Mesenchymal stem cell (in vitro differentiated cells and primary cell): ENCODE measurements at regions not wholly inside any gene's neighbourhood (a gene's known extent, or its start where the extent isn't known, plus 50 kb on each side); places are given as distances from the start of the nearest gene placed in this dataset.

Experiments used
- DNase-seq: peaks from one replicate; pipeline ENCODE4 v3.0.0-alpha.2; 2013
- H2AFZ ChIP-seq: one replicate; pipeline ENCODE4 v1.6.1; 2013; ENCODE audit warnings: low read depth, mild to moderate bottlenecking, control low read depth, inconsistent platforms, low read length, moderate library complexity
- H2AK5ac ChIP-seq: 2 replicates; pipeline ENCODE4 v1.6.1; 2013; ENCODE audit warnings: low read length, moderate library complexity, mild to moderate bottlenecking, inconsistent platforms; ENCODE audit not compliant: severe bottlenecking
- H2BK120ac ChIP-seq: one replicate; pipeline ENCODE4 v1.6.1; 2013; ENCODE audit warnings: low read depth, mild to moderate bottlenecking, inconsistent platforms, low read length, moderate library complexity
- H2BK12ac ChIP-seq, 2 experiments: one replicate each; pipeline ENCODE4 v1.6.1; 2013; ENCODE audit warnings: inconsistent platforms in 2 of 2, low read length in 2 of 2, mild to moderate bottlenecking in 2 of 2, moderate library complexity in 2 of 2, control low read depth in 1 of 2
- H2BK15ac ChIP-seq: one replicate; pipeline ENCODE4 v1.6.1; 2013; ENCODE audit warnings: mild to moderate bottlenecking, low read depth, inconsistent platforms; ENCODE audit not compliant: poor library complexity, severe bottlenecking
- H2BK5ac ChIP-seq: 2 replicates; pipeline ENCODE4 v1.6.1; 2013; ENCODE audit warnings: low read depth, mild to moderate bottlenecking, low read length, control low read depth, inconsistent platforms; ENCODE audit not compliant: poor library complexity, severe bottlenecking
- H3K14ac ChIP-seq, 2 experiments: one replicate each; pipeline ENCODE4 v1.6.1; 2013; ENCODE audit warnings: inconsistent platforms in 2 of 2, low read length in 2 of 2, control low read depth in 1 of 2, mild to moderate bottlenecking in 1 of 2, moderate library complexity in 1 of 2
- H3K18ac ChIP-seq, 2 experiments: one replicate each; pipeline ENCODE4 v1.6.1; 2013; ENCODE audit warnings: inconsistent platforms in 2 of 2, low read length in 2 of 2, control low read depth in 1 of 2, low read depth in 1 of 2, mild to moderate bottlenecking in 1 of 2
- H3K23ac ChIP-seq, 2 experiments: one replicate each; pipeline ENCODE4 v1.6.1; 2013; ENCODE audit warnings: inconsistent platforms in 2 of 2, low read length in 2 of 2, mild to moderate bottlenecking in 2 of 2, moderate library complexity in 2 of 2, control low read depth in 1 of 2
- H3K27ac ChIP-seq: 2 replicates; pipeline ENCODE4 v1.5.1; 2013; ENCODE audit warnings: mild to moderate bottlenecking, moderate library complexity, low read length, control low read depth, inconsistent platforms; ENCODE audit not compliant: poor library complexity, severe bottlenecking
- H3K27me3 ChIP-seq, 2 experiments: 2 replicates each; pipeline versions ENCODE4 v1.6.1 to v1.7.0; 2013; ENCODE audit warnings: low read length in 2 of 2, mild to moderate bottlenecking in 2 of 2, moderate library complexity in 2 of 2, control low read depth in 1 of 2, inconsistent platforms in 1 of 2; ENCODE audit not compliant: control insufficient read depth in 1 of 2, insufficient read depth in 1 of 2
- H3K36me3 ChIP-seq, 2 experiments: 2 replicates each; pipeline versions ENCODE4 v1.6.1 to v1.7.0; 2013; ENCODE audit warnings: low read length in 2 of 2, control low read depth in 1 of 2, inconsistent platforms in 1 of 2, low read depth in 1 of 2, mild to moderate bottlenecking in 1 of 2; ENCODE audit not compliant: insufficient read depth in 2 of 2, control insufficient read depth in 1 of 2
- H3K4ac ChIP-seq, 2 experiments: one replicate each; pipeline ENCODE4 v1.6.1; 2013; ENCODE audit warnings: inconsistent platforms in 2 of 2, low read length in 2 of 2, mild to moderate bottlenecking in 2 of 2, moderate library complexity in 2 of 2, control low read depth in 1 of 2, low read depth in 1 of 2
- H3K4me1 ChIP-seq: 2 replicates; pipeline ENCODE4 v1.6.1; 2013; ENCODE audit warnings: low read depth, low read length, control low read depth; ENCODE audit not compliant: control insufficient read depth, insufficient read depth
- H3K4me2 ChIP-seq: 2 replicates; pipeline ENCODE4 v1.6.1; 2013; ENCODE audit warnings: low read length, mild to moderate bottlenecking, inconsistent platforms; ENCODE audit not compliant: poor library complexity, severe bottlenecking
- H3K4me3 ChIP-seq, 2 experiments: 2 replicates each; pipeline versions ENCODE4 v1.5.1 to v1.7.0; 2013; ENCODE audit warnings: low read length in 2 of 2, mild to moderate bottlenecking in 2 of 2, control low read depth in 1 of 2, low read depth in 1 of 2; ENCODE audit not compliant: insufficient read depth in 1 of 2
- H3K79me1 ChIP-seq: replicated peaks from 2 replicates; pipeline ENCODE4 v1.6.1; 2013; ENCODE audit warnings: mild to moderate bottlenecking, control low read depth, low read length, inconsistent platforms; ENCODE audit not compliant: poor library complexity, severe bottlenecking
- H3K9ac ChIP-seq: 2 replicates; pipeline ENCODE4 v1.7.0; 2013; ENCODE audit warnings: mild to moderate bottlenecking, low read length, moderate library complexity
- H3K9me3 ChIP-seq: 2 replicates; pipeline ENCODE4 v1.7.0; 2013; ENCODE audit warnings: mild to moderate bottlenecking, low read length; ENCODE audit not compliant: control insufficient read depth
- H4K8ac ChIP-seq: one replicate; pipeline ENCODE4 v1.6.1; 2013; ENCODE audit warnings: inconsistent platforms, mild to moderate bottlenecking, low read length, moderate library complexity
- H4K91ac ChIP-seq: one replicate; pipeline ENCODE4 v1.6.1; 2013; ENCODE audit warnings: mild to moderate bottlenecking, low read length, inconsistent platforms
- WGBS: methylation state at CpG from one replicate; pipeline ENCODE4 v1.1.7; 2013; ENCODE audit warnings: mixed read lengths; 5-methylcytosine and 5-hydroxymethylcytosine counted together

DNA sequence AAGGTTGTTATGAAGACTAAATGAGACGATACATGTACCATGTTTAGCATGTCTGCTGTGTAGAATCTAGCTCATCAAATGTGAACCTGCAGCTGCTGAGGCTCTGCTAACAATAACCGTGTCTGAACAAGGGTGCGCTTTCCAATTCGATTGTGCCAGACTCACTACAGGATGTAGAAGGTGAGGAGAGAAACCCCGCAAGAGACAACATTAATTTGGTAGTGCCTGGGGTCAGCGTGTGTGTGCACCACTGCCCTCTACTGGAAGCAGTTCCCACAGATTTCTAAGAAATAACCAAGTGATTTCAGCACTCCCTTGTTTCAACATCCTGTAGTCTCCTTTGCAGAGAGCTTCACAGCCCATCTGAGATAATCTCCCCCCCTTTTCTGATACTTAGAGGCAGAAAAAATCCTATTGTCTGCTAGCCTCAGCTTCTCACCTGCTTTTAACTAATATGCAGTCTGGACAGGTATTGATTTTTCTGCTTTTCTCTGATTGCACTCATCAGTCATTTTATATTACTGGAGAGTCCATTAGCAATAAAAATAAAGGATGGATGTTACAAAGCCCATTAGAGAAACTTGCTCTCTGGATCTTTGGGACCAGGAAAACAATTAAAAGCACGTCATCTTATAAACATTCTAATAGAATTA is 96.7 kb upstream of the BACH2 start:
- DNase-seq: peak; percentile 65
- Histone ChIP-seq H3K9me3 (no peaks in the 10 kb centered on the region), H3K4me1 (no peaks in the 10 kb centered on the region), H3K4ac (no peak overlapping the region), H2AK5ac (no peak overlapping the region), H3K23ac (no peak overlapping the region), H2AFZ (no peak overlapping the region), H4K8ac (no peak overlapping the region), H2BK120ac (no peak overlapping the region), H3K14ac (no peak overlapping the region), H3K4me2 (no peak overlapping the region), H3K4me3 (no peak overlapping the region), H3K79me1 (no peaks in the 10 kb centered on the region), H3K27ac (no peak overlapping the region), H3K27me3 (peaks cover 18 to 20% of the 10 kb centered on the region in 2 experiments), H4K91ac (no peak overlapping the region), H3K18ac (no peak overlapping the region), H2BK15ac (no peak overlapping the region), H3K9ac (no peak overlapping the region), H2BK12ac (no peak overlapping the region), H2BK5ac (no peak overlapping the region), H3K36me3 (no peaks in the 10 kb centered on the region)
- WGBS: 46% methylated on average over 6 of the region's 7 CpGs

DNA sequence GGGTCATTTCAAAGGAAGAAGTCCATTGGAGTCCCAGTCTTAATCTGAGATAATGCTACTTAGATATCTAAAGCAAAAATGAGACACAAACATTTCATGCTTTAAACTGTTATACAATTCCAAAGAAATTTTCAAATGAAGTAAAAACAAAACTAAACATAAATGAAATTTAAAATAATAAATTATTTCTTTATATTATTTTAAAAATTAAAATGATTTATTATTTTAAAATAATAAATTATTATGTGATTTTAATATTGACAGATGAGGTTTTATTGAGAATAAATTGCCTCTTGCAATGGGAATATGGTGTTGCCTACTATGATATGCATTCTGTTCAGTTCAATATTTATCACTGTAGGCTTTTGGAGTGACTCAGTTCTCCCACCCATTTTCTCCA is 93.7 kb upstream of the BACH2 start:
- H3K9me3 ChIP-seq: no peaks in the 10 kb centered on the region
- no peak overlapping the region for H3K9ac ChIP-seq
- no peak overlapping the region for H2BK120ac ChIP-seq
- H3K4me3 ChIP-seq: no peak overlapping the region
- peaks cover 5 to 8% of the 10 kb centered on the region in 2 experiments for H3K27me3 ChIP-seq
- H2BK15ac ChIP-seq: no peak overlapping the region
- H3K36me3 ChIP-seq: no peaks in the 10 kb centered on the region
- H4K8ac ChIP-seq: no peak overlapping the region
- no peak overlapping the region for H3K4ac ChIP-seq
- no peak overlapping the region for H2AK5ac ChIP-seq
- no peak overlapping the region for H2BK12ac ChIP-seq
- no peaks in the 10 kb centered on the region for H3K79me1 ChIP-seq
- no peak overlapping the region for H3K14ac ChIP-seq
- H3K27ac ChIP-seq: no peak overlapping the region
- H3K18ac ChIP-seq: no peak overlapping the region
- no peak overlapping the region for H4K91ac ChIP-seq
- H2AFZ ChIP-seq: no peak overlapping the region
- no peak for DNase-seq
- no peak overlapping the region for H3K23ac ChIP-seq
- H3K4me2 ChIP-seq: no peak overlapping the region
- no peak overlapping the region for H2BK5ac ChIP-seq
- peaks cover 2% of the 10 kb centered on the region for H3K4me1 ChIP-seq

DNA sequence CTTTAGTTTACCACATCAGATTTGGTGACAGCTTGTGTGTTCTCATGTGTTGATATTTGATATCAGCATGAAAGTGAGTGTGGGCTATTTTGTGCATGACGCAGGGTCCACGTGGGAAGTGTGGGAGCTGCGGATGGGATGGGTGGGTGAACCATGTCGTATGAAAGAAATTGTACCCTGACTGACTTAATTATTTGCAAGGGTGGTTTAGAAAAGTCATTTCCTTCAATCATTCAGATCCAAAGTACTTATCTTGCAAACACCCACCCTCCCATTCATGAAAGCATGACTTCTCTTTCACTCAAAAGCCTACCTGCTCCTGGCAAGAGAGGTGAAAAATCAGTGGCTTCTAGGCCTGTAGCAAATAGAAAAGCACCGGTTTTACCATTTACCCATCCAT is 91.8 kb upstream of the BACH2 start:
- Histone ChIP-seq H2AK5ac (no peak overlapping the region), H2BK15ac (no peak overlapping the region), H2BK120ac (no peak overlapping the region), H3K9ac (no peak overlapping the region), H3K4me3 (no peak overlapping the region), H4K91ac (no peak overlapping the region), H4K8ac (no peak overlapping the region), H2BK12ac (no peak overlapping the region), H3K14ac (no peak overlapping the region), H3K27ac (no peak overlapping the region), H3K18ac (no peak overlapping the region), H3K9me3 (no peaks in the 10 kb centered on the region), H3K79me1 (no peaks in the 10 kb centered on the region), H2BK5ac (no peak overlapping the region), H3K36me3 (no peaks in the 10 kb centered on the region), H3K23ac (no peak overlapping the region), H3K27me3 (no peaks in the 10 kb centered on the region), H3K4me2 (no peak overlapping the region), H3K4me1 (peaks cover 2% of the 10 kb centered on the region), H2AFZ (no peak overlapping the region), H3K4ac (no peak overlapping the region)
- DNase-seq: no peak
- 79% methylated on average over 2 of the region's 5 CpGs for WGBS

DNA sequence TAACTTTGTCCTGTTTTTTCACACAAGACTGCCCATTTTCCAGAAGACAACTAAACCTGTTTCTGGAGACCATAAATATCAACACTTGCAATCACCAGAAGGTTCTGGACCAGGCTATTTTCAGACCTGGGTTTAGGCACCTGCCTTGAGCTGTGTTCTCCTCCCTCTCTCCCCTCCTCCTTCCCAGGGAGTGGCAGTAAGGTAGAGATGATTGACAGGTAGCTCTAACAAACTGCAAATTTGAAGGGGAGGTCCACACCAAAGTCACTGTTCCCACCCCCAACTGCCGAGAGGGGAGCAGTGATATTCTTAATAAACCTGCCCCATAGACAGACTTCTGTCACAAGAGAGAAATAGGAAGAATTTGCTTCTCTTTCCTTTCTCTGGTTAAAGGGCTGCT is 91.2 kb upstream of the BACH2 start:
- Histone ChIP-seq H3K4ac (no peak overlapping the region), H4K8ac (no peak overlapping the region), H3K4me2 (no peak overlapping the region), H3K27me3 (no peaks in the 10 kb centered on the region), H2BK12ac (no peak overlapping the region), H3K23ac (no peak overlapping the region), H2AK5ac (no peak overlapping the region), H3K27ac (no peak overlapping the region), H3K36me3 (no peaks in the 10 kb centered on the region), H3K18ac (no peak overlapping the region), H3K9ac (no peak overlapping the region), H3K4me1 (peaks cover 3% of the 10 kb centered on the region), H2BK120ac (no peak overlapping the region), H2BK5ac (no peak overlapping the region), H3K14ac (no peak overlapping the region), H3K9me3 (no peaks in the 10 kb centered on the region), H3K79me1 (no peaks in the 10 kb centered on the region), H2AFZ (no peak overlapping the region), H3K4me3 (no peak overlapping the region), H2BK15ac (no peak overlapping the region), H4K91ac (no peak overlapping the region)
- WGBS: no CpG with 5 or more reads among the region's 1 CpG
- DNase-seq: no peak
